Epithelial cell of proximal tubule (primary cell): ENCODE measurements at regions not wholly inside any gene's neighbourhood (a gene's known extent, or its start where the extent isn't known, plus 50 kb on each side); places are given as distances from the start of the nearest gene placed in this dataset.

ENCODE experiments used
- DNase-seq: peaks from one replicate; pipeline ENCODE4 v3.0.0-alpha.2; 2011; ENCODE audit warnings: low read depth
- H3K4me3 ChIP-seq: 2 replicates; pipeline ENCODE4 v1.5.1; 2011; ENCODE audit warnings: low read depth, mild to moderate bottlenecking, low read length
- CTCF ChIP-seq: conservative IDR thresholded peaks from 2 replicates; pipeline ENCODE4 v1.5.1; 2012; ENCODE audit warnings: low read depth, mild to moderate bottlenecking, low read length

GRCh38 chr5:61815339-61815738, 483.3 kb downstream of the ZSWIM6 start:
- DNase-seq = no peak
- no peak for TF ChIP-seq CTCF
- no peak overlapping the region for H3K4me3 ChIP-seq

GRCh38 chr5:61816146-61816545, 484.1 kb downstream of the ZSWIM6 start:
- no peak for DNase-seq
- TF ChIP-seq CTCF = no peak
- no peak overlapping the region for H3K4me3 ChIP-seq

- H3K4me3 ChIP-seq = no peak overlapping the region
- no peak for TF ChIP-seq CTCF
- no peak for DNase-seq
These were observed 484.8 kb downstream of the ZSWIM6 start for GRCh38 chr5:61816585-61817450.

GRCh38 chr5:61817472-61818326, 485.6 kb downstream of the ZSWIM6 start:
- peak; percentile 49 for DNase-seq
- peak; percentile 81 for TF ChIP-seq CTCF
- no peak overlapping the region for H3K4me3 ChIP-seq

- DNase-seq = no peak
- no peak for TF ChIP-seq CTCF
- H3K4me3 ChIP-seq = no peak overlapping the region
These were observed 485.2 kb upstream of the KIF2A start for GRCh38 chr5:61820836-61821235.

GRCh38 chr5:61821561-61821960, 484.4 kb upstream of the KIF2A start:
- no peak overlapping the region for H3K4me3 ChIP-seq

More at GRCh38 chr5:61821561-61821960, 484.4 kb upstream of the KIF2A start:
- DNase-seq = no peak
- TF ChIP-seq CTCF = no peak
